Stimulated activated naive CD8-positive, alpha-beta T cell treated with anti-CD3 and anti-CD28 coated beads, Interleukin-15, Interleukin-2, amounts not matched to agents 100 U/mL and 50 U/mL, for 24 hours (primary cell): ENCODE measurements at regions not wholly inside any gene's neighbourhood (a gene's known extent, or its start where the extent isn't known, plus 50 kb on each side); places are given as distances from the start of the nearest gene placed in this dataset.

Experiments used
- ATAC-seq: fragments of 150-1000 bp; cut with Tn5 transposase; one replicate; pipeline ENCODE4 v1.10.0; 2021
- DNase-seq: peaks from one replicate; pipeline ENCODE4 v3.0.0; 2021

GRCh38 chr2:11016735-11017388, 105.1 kb downstream of the KCNF1 start:
- DNase-seq (no peak), ATAC-seq (no peak)

GRCh38 chr2:11017921-11018320, 106.2 kb downstream of the KCNF1 start:
- ATAC-seq (no peak), DNase-seq (no peak)

DNA sequence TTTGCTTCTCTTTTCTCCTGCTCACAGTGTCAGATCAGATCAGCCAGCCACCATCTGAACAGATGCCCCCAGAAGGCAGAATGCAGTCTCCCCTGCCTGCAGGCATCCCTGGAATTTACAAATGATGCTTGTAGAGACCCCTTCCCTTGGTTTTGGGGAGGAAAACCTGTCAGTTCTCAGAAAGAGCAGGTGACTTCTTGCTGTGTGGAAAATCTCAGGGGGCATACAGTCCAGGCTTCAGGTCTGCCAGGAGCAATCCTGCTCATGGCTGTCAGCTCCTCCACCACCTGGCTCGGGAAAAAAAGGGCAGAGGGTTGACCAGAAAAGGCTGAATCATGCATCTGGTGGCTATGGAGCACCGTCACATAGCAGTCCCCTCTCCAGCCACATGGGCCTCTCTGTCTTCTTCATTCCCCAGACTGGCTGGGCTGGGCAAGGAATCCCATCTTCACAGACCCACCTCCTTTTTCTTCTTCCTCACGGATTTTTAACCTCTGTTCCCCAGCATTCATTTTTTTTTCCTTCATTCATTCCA, 107.0 kb downstream of the KCNF1 start:
- DNase-seq, result no peak
- ATAC-seq, result no peak

DNA sequence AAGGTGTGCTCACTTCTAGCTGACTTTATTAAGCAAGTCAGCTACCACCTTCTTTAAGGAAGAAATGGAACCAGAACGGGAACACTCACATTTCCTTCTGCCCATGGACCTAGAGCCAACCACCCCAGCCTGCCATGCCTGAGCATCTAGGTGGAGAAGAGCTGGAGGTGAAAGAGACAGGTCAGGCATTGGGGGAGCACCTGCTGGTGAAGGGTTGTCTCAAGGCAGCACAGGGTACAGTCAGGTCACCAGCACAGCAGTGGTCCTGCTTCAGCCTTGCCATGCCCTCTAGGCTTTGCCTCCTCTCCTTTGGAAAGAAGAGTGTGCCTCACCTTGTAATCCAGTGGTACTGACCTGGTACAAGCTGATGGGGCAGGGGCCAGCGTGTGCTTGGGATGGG, 107.9 kb downstream of the KCNF1 start:
- ATAC-seq (no peak), DNase-seq (no peak)

- no peak for DNase-seq
- ATAC-seq, result no peak
Measured at GRCh38 chr2:11022064-11022463, 110.3 kb downstream of the KCNF1 start.

- ATAC-seq (no peak), DNase-seq (no peak)
Measured at GRCh38 chr2:11022591-11023273, 111.0 kb downstream of the KCNF1 start.

DNA sequence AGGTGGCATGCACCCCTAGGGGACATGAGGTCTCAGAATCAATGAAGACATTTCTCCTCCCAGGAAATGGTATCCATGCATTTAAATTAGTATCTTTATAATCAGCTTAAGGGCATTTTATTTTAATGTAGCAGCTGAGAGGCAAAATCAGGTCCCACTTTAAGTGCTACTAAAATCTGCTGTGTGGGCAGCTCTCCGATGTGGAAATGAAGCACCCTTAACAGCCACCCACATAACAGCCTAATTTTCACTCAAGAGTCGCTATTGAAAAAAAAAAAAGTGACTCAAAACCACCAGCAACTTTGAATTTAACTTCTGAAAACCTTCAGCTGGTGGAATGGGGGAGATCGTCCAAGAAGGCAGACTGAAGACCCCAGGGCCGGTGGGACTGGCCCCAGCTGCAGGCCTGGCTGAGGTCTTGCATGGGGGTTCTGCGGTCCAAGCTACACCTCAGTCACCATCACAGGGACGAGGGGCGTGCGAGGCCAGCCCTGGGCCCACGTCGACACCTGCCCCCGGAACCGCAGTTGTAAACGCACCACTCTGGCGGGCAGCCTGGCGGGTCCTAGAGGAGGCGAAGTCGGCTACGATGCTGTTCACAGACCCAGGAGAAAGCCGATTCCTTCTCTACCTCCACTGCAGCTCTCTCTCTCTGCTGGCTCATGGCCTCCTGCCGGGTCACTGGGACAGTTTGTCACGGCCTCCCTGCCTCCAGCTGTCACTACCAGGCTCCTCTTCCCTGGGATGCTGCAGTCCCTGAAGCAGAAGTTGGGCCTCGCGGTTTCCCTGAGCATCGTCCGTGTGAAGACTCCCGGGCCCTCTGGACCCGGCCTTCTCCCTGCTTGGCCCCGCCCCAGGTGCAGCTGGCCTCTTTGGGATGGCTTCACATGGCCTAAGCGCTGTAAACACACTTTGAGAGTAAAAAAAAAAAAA, 111.9 kb downstream of the KCNF1 start:
- DNase-seq (no peak), ATAC-seq (no peak)

DNA sequence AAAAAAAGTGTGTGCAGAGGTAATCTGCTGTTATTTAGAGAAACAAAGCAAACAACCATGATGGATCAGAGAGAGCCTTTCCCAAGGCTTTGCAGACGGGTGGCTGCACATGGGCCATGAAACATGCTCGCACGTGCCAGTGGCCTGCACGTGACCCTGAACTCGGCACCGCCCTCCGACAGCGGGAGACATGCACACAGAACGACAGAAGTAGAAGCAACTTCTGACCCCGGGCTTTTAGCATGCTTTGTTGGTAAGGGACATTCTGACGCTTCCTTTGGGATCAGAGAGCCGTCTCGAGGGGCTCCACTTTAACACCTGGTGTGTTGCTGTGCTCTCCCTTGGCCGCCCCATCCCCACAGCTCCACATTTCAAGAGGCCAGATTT, 112.5 kb downstream of the KCNF1 start:
- ATAC-seq, result no peak

GRCh38 chr2:11024687-11025086, 113.0 kb downstream of the KCNF1 start:
- no peak for ATAC-seq
- no peak for DNase-seq

More for the DNA sequence above, 112.5 kb downstream of the KCNF1 start:
- no peak for DNase-seq

- no peak for ATAC-seq
- DNase-seq, result no peak
Measured at GRCh38 chr2:11026286-11026921, 114.7 kb downstream of the KCNF1 start.

- ATAC-seq, result no peak
- no peak for DNase-seq
Measured at GRCh38 chr2:11027195-11027594, 115.5 kb downstream of the KCNF1 start.

DNA sequence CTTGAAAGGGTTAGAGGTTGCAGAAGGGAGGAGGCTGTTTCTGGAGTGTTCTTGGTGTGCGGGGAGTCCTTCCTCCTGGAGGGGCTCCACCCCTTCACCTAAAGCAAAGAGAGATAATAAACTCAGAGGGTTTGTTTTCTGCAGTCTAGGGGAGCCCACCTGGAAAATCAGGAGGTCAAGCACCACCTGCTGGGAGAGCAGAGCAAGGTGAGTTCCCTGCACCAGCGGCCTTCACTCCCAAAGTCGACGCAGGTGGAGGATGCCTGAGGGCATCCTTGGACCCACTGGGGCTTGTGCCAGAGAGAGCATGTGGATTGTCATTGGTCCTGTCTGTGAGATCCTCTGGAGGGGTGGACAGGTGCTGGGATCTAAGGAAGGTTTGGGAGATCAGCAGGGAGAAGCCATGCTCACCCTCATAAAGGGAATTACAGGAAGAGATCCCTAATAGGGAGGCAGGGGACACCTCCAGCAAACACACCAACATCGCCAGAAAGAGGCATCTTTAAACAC, 116.7 kb downstream of the KCNF1 start:
- no peak for DNase-seq
- ATAC-seq, result no peak

- no peak for ATAC-seq
Measured at GRCh38 chr2:11029136-11029535, 117.4 kb downstream of the KCNF1 start.

GRCh38 chr2:11030036-11030435, 118.3 kb downstream of the KCNF1 start:
- DNase-seq, result no peak

More at GRCh38 chr2:11029136-11029535, 117.4 kb downstream of the KCNF1 start:
- DNase-seq, result no peak

DNA sequence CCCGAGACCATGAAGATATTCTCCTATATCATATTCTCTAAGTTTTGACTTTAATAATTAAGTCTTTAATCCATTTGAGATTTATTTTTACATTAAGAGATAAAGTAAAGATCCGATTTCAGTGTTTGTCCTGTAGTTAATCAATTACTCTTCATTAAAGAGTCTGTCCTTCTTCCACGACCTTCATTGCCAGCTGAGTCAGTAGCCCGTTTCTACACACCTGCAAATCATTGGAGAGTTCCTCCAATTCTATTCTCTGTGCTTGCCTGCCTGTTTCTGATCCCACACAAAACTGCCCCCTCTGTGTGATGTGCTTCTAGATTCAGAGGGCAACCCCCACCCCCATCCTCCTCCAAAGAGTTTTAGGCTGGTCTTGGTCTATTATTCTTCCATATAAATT, 119.2 kb downstream of the KCNF1 start:
- ATAC-seq (no peak), DNase-seq (no peak)

More at GRCh38 chr2:11030036-11030435, 118.3 kb downstream of the KCNF1 start:
- ATAC-seq, result no peak

DNA sequence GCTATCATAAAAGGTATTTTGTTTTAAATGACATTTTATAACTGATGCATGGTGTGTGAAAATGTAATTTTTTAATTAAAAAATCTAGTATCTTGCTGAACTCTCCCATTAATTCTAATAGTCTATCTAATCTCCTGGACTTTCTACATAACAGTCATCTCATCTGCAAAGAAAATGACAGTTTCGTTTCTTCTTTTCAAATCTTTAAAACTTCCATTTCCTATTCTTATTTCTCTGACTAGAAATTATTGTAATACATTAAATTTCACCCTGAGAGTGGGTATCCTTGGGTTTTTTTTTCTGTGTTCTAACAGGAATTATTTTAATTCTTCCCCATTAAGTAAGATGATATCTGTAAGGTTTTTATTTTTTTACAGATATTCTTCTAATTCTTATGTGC, 120.1 kb downstream of the KCNF1 start:
- no peak for ATAC-seq
- no peak for DNase-seq

- DNase-seq (no peak), ATAC-seq (no peak)
Measured at GRCh38 chr2:11032396-11032795, 120.7 kb downstream of the KCNF1 start.

- DNase-seq, result no peak
- no peak for ATAC-seq
Measured at GRCh38 chr2:11033114-11033513, 121.4 kb downstream of the KCNF1 start.

DNA sequence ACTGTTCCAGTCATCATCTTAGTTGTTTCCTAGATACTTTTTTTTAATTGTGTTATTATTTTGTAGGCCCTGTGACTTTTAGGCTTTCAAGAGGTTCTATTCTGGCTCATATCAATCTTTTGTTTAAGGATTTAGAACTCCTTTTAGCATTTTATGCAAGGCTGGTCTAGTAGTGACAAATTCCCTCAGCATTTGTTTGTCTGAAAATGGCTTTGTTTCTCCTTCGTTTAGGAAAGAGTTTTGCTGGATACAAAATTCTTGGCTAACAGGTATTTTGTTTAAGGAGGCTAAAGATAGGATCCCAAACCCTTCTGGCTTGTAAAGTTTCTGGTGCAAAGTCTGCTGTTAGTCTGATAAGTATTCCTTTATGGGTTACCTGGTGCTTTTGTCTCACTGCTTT, 116.6 kb upstream of the SLC66A3 start:
- ATAC-seq, result no peak
- no peak for DNase-seq

DNA sequence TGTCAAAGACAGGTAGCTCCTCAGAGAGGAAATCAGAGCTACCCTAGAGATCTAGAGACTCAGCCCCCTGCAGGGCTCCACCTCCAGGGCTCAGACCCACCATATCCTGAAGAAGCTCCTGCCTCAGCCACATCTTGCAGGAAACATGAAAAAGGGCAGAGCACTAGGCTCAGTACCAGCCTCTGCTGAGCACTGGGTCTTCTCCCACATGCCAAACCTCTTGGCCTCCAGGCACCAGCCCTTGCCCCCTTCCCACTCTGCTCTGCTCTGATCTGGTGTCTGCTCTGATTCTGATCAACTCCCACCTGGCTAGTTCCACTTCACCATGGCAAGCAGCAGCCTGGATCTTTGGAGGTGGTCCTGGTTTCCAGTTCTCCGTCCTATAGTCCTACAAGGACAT, 114.3 kb upstream of the SLC66A3 start:
- DNase-seq (no peak), ATAC-seq (no peak)

- ATAC-seq (no peak), DNase-seq (no peak)
Measured at GRCh38 chr2:11042841-11043240, 112.4 kb upstream of the SLC66A3 start.

- DNase-seq, result no peak
- no peak for ATAC-seq
Measured at GRCh38 chr2:11043245-11043644, 112.0 kb upstream of the SLC66A3 start.
